HG02938 (cell line): ENCODE measurements at regions not wholly inside any gene's neighbourhood (a gene's known extent, or its start where the extent isn't known, plus 50 kb on each side); places are given as distances from the start of the nearest gene placed in this dataset.
"Not testable (repeated sequence)": the region's sequence is repeated elsewhere in the genome, so short reads cannot be mapped to it uniquely, and the experiment has no call there.

Experiments used
- ATAC-seq: cut with Tn5 transposase; IDR thresholded peaks from one replicate; pipeline ENCODE4 v1.9.1; 2021; ENCODE audit warnings: mild to moderate bottlenecking, moderate library complexity; ENCODE audit not compliant: unreplicated experiment

GRCh38 chr15:20272422-20273184 is 269.0 kb downstream of the GOLGA6L6 start:
- no peak for ATAC-seq

GRCh38 chr15:20271647-20272046 is 270.0 kb downstream of the GOLGA6L6 start:
- no peak for ATAC-seq

- ATAC-seq: not testable (repeated sequence)
Measured at GRCh38 chr15:20269956-20270355, 271.6 kb downstream of the GOLGA6L6 start.

- ATAC-seq: not testable (repeated sequence)
Measured at GRCh38 chr15:20267996-20268395, 273.6 kb downstream of the GOLGA6L6 start.

- not testable (repeated sequence) for ATAC-seq
Measured at GRCh38 chr15:20267051-20267730, 274.4 kb downstream of the GOLGA6L6 start.

- not testable (repeated sequence) for ATAC-seq
Measured at GRCh38 chr15:20265710-20266109, 275.9 kb downstream of the GOLGA6L6 start.

GRCh38 chr15:20261321-20262280 is 280.0 kb downstream of the GOLGA6L6 start:
- not testable (repeated sequence) for ATAC-seq

- not testable (repeated sequence) for ATAC-seq
Measured at GRCh38 chr15:20260650-20261049, 280.9 kb downstream of the GOLGA6L6 start.

GRCh38 chr15:20259559-20260190 is 281.9 kb downstream of the GOLGA6L6 start:
- not testable (repeated sequence) for ATAC-seq

GRCh38 chr15:20256394-20256793 is 285.2 kb downstream of the GOLGA6L6 start:
- not testable (repeated sequence) for ATAC-seq

- ATAC-seq: not testable (repeated sequence)
Measured at GRCh38 chr15:20255641-20256040, 286.0 kb downstream of the GOLGA6L6 start.

- not testable (repeated sequence) for ATAC-seq
Measured at GRCh38 chr15:20253047-20253615, 288.5 kb downstream of the GOLGA6L6 start.

GRCh38 chr15:20252040-20252439 is 289.6 kb downstream of the GOLGA6L6 start:
- ATAC-seq: not testable (repeated sequence)

- ATAC-seq: not testable (repeated sequence)
Measured at GRCh38 chr15:20251214-20252005, 290.2 kb downstream of the GOLGA6L6 start.

- ATAC-seq: not testable (repeated sequence)
Measured at GRCh38 chr15:20250206-20250605, 291.4 kb downstream of the GOLGA6L6 start.

GRCh38 chr15:20249677-20249970 is 292.0 kb downstream of the GOLGA6L6 start:
- ATAC-seq: not testable (repeated sequence)

GRCh38 chr15:20248434-20248833 is 293.2 kb downstream of the GOLGA6L6 start:
- not testable (repeated sequence) for ATAC-seq

GRCh38 chr15:20247137-20247536 is 294.5 kb downstream of the GOLGA6L6 start:
- not testable (repeated sequence) for ATAC-seq

GRCh38 chr15:20246624-20247023 is 295.0 kb downstream of the GOLGA6L6 start:
- not testable (repeated sequence) for ATAC-seq
